HG02588 (cell line): ENCODE measurements at regions not wholly inside any gene's neighbourhood (a gene's known extent, or its start where the extent isn't known, plus 50 kb on each side); places are given as distances from the start of the nearest gene placed in this dataset.

Experiments
- ATAC-seq: cut with Tn5 transposase; IDR thresholded peaks from one replicate; pipeline ENCODE4 v1.9.1; 2021; ENCODE audit warnings: mild to moderate bottlenecking, moderate library complexity; ENCODE audit not compliant: unreplicated experiment

- no peak for ATAC-seq
These were observed 376.4 kb downstream of the FGF9 start for GRCh38 chr13:22047082-22047784.

DNA sequence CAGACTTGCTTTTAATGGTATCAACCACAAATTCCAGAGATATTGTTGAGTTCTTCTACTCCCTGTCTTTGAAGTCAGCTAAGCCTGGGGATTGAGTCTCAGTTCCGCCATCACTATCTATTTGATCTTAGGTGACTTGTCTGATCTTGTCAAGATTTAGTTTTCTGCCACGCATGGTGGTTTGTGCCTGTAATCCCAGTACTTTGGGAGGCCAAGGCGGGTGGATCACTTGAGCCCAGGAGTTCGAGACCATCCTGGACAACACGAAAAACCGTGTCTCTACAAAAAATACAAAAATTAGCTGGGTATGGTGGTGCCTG is 376.9 kb downstream of the FGF9 start:
- ATAC-seq, result no peak

- ATAC-seq, result no peak
These were observed 378.5 kb downstream of the FGF9 start for GRCh38 chr13:22049384-22049783.

GRCh38 chr13:22050951-22051563 is 380.2 kb downstream of the FGF9 start:
- ATAC-seq, result no peak

DNA sequence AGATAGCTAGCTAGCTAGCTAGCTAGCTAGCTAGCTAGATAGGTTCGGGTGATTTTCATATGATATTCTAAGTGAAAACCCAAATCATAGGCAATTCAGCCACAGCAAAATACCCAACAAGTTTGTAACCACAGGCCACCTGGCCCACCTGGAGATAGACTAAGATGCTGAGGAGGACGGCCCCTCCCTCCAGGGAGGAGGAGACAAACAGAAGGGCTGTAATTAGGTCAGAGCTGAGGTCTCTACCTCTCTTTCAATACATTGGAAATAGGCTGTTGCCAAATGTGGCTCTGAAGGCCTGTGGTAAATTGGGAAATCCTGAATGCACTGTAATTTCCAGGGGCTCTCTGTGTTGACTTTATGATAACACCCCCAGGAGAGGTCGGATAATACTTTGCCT is 382.2 kb downstream of the FGF9 start:
- ATAC-seq, result no peak

DNA sequence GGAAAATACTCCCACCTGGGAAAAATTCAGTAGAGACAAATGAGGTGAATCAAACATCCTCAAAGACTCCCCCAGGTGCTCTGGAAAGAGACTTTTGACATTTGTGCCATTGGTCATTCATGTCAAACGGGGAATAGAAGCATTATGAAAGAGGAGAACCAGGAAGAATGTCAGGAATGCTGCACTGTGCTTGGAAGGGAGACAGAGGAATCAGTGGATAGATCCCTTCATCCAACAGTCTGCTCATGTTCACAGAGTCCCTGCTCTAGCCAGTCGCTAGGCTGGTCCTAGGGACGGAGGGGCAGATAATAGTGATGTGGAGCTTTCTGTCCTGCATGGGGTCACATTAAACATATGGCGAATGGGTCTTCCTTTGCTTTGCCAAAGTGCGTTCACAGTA is 384.4 kb downstream of the FGF9 start:
- no peak for ATAC-seq

- no peak for ATAC-seq
These were observed 389.3 kb downstream of the FGF9 start for GRCh38 chr13:22060187-22060586.

DNA sequence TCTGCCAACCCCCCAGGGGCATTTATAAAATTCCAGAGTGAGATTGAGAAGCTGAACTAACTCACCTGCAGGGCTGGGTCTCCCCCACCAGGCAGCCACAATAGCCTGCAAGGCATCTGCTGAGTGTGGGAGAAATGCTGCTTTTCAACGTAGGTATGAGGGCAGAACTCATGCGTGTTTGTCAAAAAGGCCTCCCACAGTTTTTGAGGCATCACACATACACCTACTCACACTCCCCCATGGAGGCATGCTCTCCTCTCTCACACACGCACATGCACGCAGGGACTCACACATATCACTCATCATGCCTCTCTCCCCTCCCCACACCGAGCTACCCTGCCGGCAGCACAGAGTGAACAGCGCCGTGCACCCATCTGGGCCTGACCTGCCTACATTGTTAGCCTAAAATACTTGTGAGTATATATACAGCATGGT is 390.5 kb downstream of the FGF9 start:
- ATAC-seq, result peak; percentile 63

DNA sequence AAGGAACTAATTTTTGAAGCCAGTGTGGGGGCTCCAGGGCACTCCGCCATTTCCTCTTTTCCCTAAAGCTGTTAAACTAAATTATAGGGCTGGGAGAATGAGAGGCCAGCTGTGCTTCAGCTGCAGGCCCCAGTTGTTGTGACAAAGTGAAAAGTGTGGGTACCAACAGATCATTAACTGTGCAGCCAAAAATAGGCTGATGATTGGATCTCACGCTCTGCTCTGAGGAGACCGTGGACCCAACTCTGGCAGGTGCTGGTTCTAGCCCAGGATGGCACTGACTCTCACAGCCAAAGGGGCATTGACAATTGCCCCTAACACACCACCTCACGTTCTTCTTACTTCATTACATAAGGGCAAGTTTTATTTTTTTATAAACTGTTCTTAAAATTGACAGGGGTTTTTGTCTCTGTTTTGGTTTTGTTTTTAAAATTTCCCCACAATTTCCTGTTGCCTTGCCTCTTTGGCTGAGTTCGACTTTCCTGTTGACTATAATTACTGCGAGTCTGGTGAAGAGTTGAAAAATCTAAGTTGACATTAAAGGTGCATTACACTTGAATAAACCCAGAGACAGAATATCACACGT is 391.0 kb downstream of the FGF9 start:
- peak; percentile 81 for ATAC-seq

- no peak for ATAC-seq
These were observed 391.8 kb downstream of the FGF9 start for GRCh38 chr13:22062478-22063205.

GRCh38 chr13:22063416-22064124 is 392.7 kb downstream of the FGF9 start:
- ATAC-seq, result no peak

GRCh38 chr13:22064854-22065620 is 394.2 kb downstream of the FGF9 start:
- no peak for ATAC-seq

DNA sequence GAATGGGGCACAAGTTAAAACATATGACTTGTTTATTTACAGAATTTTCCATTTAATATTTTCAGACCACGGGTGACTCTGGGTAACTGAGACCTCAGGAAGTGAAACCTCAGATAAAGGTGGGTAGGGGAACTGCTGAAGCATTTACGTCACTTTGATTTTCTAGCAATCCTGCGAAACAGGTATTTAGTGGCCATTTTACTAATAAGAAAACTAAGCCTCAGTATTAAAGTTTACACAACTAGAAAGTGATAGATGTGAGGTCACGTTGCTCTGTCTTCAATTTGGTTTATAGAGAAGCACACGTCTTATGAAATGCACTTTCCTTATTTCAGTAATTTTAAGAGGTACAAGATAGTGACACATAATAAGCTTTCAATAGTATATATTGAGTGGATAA is 402.8 kb downstream of the FGF9 start:
- ATAC-seq, result peak; percentile 47

- ATAC-seq, result no peak
These were observed 403.5 kb downstream of the FGF9 start for GRCh38 chr13:22074403-22074802.

- ATAC-seq, result peak; percentile 66
These were observed 405.8 kb downstream of the FGF9 start for GRCh38 chr13:22076658-22077057.

- ATAC-seq, result no peak
These were observed 406.4 kb downstream of the FGF9 start for GRCh38 chr13:22077205-22077683.

- ATAC-seq, result no peak
These were observed 406.9 kb downstream of the FGF9 start for GRCh38 chr13:22077764-22078163.

DNA sequence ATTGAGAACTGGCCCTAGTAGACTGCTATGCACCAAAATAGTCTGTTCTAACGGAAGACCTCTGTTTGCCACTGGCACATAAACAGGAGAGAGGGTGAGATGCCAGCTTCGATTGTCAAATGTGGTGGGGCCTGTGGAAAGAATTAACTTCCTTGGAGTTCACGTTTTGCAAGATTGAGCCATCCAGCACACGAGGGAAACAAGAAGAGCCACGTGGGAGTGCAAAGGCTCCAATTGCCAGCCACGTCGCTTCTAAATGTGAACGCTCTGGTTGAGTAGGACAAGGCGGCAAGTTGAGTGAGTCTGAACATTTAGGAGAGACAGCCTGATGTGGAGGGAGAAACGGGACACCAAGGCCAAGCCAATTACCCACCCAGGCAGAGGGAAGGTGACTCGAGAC is 409.1 kb downstream of the FGF9 start:
- no peak for ATAC-seq

DNA sequence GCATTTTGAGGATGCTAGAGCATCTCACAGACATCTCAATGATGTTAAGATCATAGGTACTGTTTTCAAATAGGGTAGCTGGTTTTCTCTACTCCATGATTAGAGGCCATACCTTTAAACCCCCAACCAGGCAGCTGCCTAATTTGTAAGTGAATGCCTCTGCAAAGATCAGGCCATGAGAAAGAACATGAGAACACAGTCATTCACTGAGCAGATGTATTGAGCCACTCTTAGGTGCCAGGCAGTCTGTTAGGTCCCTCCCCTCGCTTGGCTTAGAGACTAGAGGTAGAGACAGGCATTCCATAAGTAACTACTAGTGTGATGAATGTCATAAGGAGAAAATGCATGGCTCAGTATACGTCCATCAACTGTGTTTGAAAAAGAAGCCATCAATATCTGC is 410.0 kb downstream of the FGF9 start:
- no peak for ATAC-seq

DNA sequence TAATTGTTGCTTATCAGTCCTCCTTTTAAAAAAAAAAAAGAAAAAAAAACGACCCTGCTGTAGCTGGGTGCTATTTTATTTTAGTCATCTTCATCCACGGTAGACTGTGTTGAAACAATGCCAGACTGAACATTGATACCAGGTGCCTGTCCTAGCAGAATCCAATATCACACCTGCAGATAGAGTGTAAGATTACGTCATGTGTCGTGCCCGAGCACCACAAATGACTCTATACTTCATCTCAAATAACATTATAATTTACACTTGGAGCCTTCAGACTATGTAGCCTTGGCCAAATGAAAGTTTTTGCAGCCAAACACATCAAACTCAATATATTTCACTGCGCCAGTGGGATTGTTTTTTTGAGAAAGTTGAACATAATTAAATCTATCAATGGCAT is 410.6 kb downstream of the FGF9 start:
- ATAC-seq, result no peak
